PFSK-1 (cell line): ENCODE measurements at regions not wholly inside any gene's neighbourhood (a gene's known extent, or its start where the extent isn't known, plus 50 kb on each side); places are given as distances from the start of the nearest gene placed in this dataset.

ENCODE experiments used
- FOXP2 ChIP-seq: optimal IDR thresholded peaks from 2 replicates; pipeline ENCODE3; 2011; ENCODE audit warnings: borderline replicate concordance, control low read depth, inconsistent platforms; ENCODE audit not compliant: insufficient read depth; ENCODE audit errors: extremely low read length, extremely low read depth
- POLR2AphosphoS5 ChIP-seq: IDR thresholded peaks from 2 replicates; pipeline ENCODE4 v1.6.1; 2012; ENCODE audit warnings: low read depth, mild to moderate bottlenecking, control low read depth, low read length, moderate library complexity
- SIN3A ChIP-seq: IDR thresholded peaks from 2 replicates; pipeline ENCODE4 v1.6.1; 2012; ENCODE audit warnings: mild to moderate bottlenecking, low read length, moderate library complexity, borderline replicate concordance; ENCODE audit not compliant: insufficient read depth
- TAF1 ChIP-seq: IDR thresholded peaks from 2 replicates; pipeline ENCODE4 v1.6.1; 2012; ENCODE audit warnings: low read length, control low read depth, borderline replicate concordance; ENCODE audit not compliant: insufficient read depth
- TF ChIP-seq, protein P1 (sequence below), 2 experiments: IDR thresholded peaks; 2 replicates each; pipeline versions ENCODE4 v1.6.1 to v1.8.0; 2011 to 2012; ENCODE audit warnings: low read depth in 2 of 2, low read length in 2 of 2, control low read depth in 1 of 2, inconsistent platforms in 1 of 2, mild to moderate bottlenecking in 1 of 2, moderate library complexity in 1 of 2; ENCODE audit not compliant: insufficient read depth in 1 of 2

- TF ChIP-seq FOXP2, result no peak
- no peak for TF ChIP-seq SIN3A
- no peak for TF ChIP-seq POLR2AphosphoS5
- no peak for TF ChIP-seq TAF1
- TF ChIP-seq, protein P1, sequence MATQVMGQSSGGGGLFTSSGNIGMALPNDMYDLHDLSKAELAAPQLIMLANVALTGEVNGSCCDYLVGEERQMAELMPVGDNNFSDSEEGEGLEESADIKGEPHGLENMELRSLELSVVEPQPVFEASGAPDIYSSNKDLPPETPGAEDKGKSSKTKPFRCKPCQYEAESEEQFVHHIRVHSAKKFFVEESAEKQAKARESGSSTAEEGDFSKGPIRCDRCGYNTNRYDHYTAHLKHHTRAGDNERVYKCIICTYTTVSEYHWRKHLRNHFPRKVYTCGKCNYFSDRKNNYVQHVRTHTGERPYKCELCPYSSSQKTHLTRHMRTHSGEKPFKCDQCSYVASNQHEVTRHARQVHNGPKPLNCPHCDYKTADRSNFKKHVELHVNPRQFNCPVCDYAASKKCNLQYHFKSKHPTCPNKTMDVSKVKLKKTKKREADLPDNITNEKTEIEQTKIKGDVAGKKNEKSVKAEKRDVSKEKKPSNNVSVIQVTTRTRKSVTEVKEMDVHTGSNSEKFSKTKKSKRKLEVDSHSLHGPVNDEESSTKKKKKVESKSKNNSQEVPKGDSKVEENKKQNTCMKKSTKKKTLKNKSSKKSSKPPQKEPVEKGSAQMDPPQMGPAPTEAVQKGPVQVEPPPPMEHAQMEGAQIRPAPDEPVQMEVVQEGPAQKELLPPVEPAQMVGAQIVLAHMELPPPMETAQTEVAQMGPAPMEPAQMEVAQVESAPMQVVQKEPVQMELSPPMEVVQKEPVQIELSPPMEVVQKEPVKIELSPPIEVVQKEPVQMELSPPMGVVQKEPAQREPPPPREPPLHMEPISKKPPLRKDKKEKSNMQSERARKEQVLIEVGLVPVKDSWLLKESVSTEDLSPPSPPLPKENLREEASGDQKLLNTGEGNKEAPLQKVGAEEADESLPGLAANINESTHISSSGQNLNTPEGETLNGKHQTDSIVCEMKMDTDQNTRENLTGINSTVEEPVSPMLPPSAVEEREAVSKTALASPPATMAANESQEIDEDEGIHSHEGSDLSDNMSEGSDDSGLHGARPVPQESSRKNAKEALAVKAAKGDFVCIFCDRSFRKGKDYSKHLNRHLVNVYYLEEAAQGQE (IDR thresholded peaks at IDR 0.05; ENCODE audit: insufficient read depth in 1 of 2, low read depth in 2 of 2, low read length in 2 of 2), result no peak
Observed at GRCh38 chr11:25755381-25755780, 576.5 kb upstream of the ANO3 start.

DNA sequence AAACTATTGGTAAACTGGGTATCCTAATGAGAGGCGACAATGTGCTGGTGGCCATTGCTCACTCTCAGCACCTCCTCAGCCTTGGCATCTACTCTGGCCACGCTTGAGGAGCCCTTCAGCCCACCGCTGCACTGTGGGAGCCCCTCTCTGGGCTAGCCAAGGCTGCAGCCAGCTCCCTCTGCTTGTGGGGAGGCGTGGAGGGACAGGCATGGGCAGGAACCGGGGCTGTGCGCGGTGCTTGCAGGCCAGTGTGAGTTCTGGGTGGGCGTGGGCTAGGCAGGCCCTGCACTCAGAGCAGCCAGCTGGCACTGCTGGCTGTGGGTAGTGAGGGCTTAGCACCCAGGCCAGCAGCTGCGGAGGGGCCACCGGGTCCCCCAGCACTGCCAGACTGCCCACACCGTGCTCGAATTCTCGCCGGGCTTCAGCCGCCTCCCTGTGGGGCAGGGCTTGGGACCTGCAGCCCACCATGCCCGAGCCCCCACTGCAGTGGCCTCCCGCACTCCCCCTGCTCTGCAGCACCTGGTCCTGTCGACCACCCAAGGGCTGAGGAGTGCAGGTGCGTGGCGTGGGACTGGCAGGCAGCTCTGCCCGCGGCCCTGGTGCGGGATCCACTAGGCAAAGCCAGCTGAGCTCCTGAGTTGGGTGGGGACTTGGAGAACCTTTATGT is 575.9 kb upstream of the ANO3 start:
- TF ChIP-seq TAF1, result no peak
- TF ChIP-seq SIN3A, result no peak
- no peak for TF ChIP-seq POLR2AphosphoS5

DNA sequence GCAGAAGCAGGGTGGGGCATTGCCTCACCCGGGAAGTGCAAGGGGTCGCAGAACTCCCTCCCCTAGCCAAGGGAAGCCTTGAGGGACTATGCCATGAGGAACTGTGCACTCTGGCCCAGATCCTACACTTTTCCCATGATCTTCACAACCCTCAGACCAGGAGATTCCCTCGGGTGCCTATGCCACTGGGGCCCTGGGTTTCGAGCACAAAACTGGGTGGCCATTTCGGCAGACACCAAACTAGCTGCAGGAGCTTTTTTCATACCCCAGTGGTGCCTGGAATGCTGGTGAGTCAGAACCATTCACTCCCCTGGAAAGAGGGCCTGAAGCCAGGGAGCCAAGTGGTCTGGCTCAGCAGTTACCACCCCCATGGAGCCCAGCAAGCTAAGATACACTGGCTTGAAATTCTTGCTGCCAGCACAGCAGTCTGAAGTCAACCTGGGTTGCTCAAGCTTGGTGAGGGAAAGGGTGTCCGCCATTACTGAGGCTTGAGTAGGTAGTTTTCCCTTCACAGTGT is 573.7 kb upstream of the ANO3 start:
- TF ChIP-seq, protein P1 (IDR thresholded peaks at IDR 0.05; ENCODE audit: insufficient read depth in 1 of 2, low read depth in 2 of 2, low read length in 2 of 2), result no peak
- TF ChIP-seq SIN3A (no peak), FOXP2 (no peak), POLR2AphosphoS5 (no peak), TAF1 (no peak)

DNA sequence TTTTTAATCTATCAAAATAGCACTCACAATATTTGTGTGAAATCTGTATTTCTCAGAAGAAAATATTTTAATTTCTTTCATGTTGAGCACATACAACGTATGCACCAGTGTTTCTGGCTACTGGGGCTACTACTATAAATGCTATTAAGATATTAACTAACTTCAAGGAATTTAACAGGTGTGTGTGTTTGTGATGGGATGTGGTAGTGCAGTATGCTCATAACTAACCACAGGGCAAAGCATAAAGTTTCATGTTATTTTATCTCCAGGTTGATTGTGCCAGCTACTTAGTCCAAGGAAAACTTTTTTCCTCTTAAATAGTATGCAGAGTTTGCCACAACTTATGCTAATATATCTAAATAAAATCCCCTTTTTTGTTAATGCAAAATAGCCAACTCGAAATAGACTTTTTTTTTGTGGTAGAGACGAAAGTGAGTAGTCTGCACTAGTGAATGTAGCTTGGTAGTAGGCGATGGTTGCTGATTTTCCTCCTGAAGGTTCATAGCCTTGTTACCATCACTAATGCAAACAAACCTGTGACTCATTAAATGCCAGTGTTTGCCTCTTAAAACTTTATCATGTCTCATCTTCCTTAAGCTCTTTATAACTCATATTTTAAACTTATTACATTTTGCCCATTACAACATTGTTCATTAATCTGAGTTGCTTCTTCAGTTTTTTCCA is 565.5 kb upstream of the ANO3 start:
- TF ChIP-seq FOXP2 (no peak), POLR2AphosphoS5 (no peak), SIN3A (no peak), TAF1 (no peak)
- TF ChIP-seq, protein P1 (IDR thresholded peaks at IDR 0.05; ENCODE audit: insufficient read depth in 1 of 2, low read depth in 2 of 2, low read length in 2 of 2), result no peak

GRCh38 chr11:25769287-25769686 is 562.6 kb upstream of the ANO3 start:
- no peak for TF ChIP-seq SIN3A
- no peak for TF ChIP-seq FOXP2
- TF ChIP-seq TAF1, result no peak
- TF ChIP-seq, protein P1 (IDR thresholded peaks at IDR 0.05; ENCODE audit: insufficient read depth in 1 of 2, low read depth in 2 of 2, low read length in 2 of 2), result no peak
- no peak for TF ChIP-seq POLR2AphosphoS5
